ENCODE measurements at regions not wholly inside any gene's neighbourhood (a gene's known extent, or its start where the extent isn't known, plus 50 kb on each side); places are given as distances from the start of the nearest gene placed in this dataset.

DNA sequence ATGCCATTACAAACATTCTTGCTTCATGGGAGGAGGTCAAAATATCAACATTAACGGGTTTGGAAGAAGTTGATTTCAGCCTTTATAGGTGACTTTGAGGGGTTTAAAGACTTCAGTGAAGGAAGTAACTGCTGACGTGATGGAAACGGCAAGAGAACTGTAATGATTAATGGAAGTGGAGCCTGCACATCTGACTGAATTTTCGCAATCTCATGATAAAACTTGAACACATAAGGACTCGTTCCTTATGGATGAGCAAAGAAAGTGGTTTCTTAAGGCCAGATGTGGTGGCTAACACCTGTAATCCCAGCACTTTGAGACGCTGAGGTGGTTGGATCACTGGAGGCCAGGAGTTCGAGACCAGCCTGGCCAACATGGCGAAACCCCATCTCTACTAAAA lies 226.1 kb downstream of the BCAS1 start:
- TF ChIP-seq, protein P1, sequence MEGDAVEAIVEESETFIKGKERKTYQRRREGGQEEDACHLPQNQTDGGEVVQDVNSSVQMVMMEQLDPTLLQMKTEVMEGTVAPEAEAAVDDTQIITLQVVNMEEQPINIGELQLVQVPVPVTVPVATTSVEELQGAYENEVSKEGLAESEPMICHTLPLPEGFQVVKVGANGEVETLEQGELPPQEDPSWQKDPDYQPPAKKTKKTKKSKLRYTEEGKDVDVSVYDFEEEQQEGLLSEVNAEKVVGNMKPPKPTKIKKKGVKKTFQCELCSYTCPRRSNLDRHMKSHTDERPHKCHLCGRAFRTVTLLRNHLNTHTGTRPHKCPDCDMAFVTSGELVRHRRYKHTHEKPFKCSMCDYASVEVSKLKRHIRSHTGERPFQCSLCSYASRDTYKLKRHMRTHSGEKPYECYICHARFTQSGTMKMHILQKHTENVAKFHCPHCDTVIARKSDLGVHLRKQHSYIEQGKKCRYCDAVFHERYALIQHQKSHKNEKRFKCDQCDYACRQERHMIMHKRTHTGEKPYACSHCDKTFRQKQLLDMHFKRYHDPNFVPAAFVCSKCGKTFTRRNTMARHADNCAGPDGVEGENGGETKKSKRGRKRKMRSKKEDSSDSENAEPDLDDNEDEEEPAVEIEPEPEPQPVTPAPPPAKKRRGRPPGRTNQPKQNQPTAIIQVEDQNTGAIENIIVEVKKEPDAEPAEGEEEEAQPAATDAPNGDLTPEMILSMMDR (IDR thresholded peaks at IDR 0.05) = no peak
- TF ChIP-seq EZH2 (IDR thresholded peaks at IDR 0.05) = no peak

All from neural progenitor cell (in vitro differentiated cells).